IMR-90 (cell line): ENCODE measurements at regions not wholly inside any gene's neighbourhood (a gene's known extent, or its start where the extent isn't known, plus 50 kb on each side); places are given as distances from the start of the nearest gene placed in this dataset.

Source experiments
- BHLHE40 ChIP-seq: fragments of 150-350 bp; IDR thresholded peaks from 2 replicates; pipeline ENCODE4 v1.6.1; 2016; ENCODE audit warnings: mild to moderate bottlenecking, low read depth, low read length
- CEBPB ChIP-seq: IDR thresholded peaks from 2 replicates; pipeline ENCODE4 v1.6.1; 2012; ENCODE audit warnings: low read depth, low read length, improper control_type of control experiment
- CHD1 ChIP-seq: IDR thresholded peaks from 2 replicates; pipeline ENCODE4 v1.6.1; 2012; ENCODE audit warnings: low read depth, low read length, improper control_type of control experiment
- MAFK ChIP-seq: IDR thresholded peaks from 2 replicates; pipeline ENCODE4 v1.6.1; 2012; ENCODE audit warnings: low read depth, low read length, improper control_type of control experiment
- MAZ ChIP-seq: IDR thresholded peaks from 2 replicates; pipeline ENCODE4 v1.6.1; 2012; ENCODE audit warnings: low read depth, mild to moderate bottlenecking, low read length, improper control_type of control experiment, moderate library complexity, borderline replicate concordance
- MXI1 ChIP-seq: IDR thresholded peaks from 2 replicates; pipeline ENCODE4 v1.6.1; 2012; ENCODE audit warnings: low read depth, mild to moderate bottlenecking, low read length, moderate library complexity, borderline replicate concordance
- POLR2A ChIP-seq: IDR thresholded peaks from 2 replicates; pipeline ENCODE4 v1.6.1; 2012; ENCODE audit warnings: mild to moderate bottlenecking, low read depth, low read length
- RAD21 ChIP-seq: IDR thresholded peaks from 2 replicates; pipeline ENCODE4 v1.6.1; 2012; ENCODE audit warnings: low read length, improper control_type of control experiment
- RCOR1 ChIP-seq: IDR thresholded peaks from 2 replicates; pipeline ENCODE4 v1.6.1; 2012; ENCODE audit warnings: mild to moderate bottlenecking, low read length, improper control_type of control experiment; ENCODE audit not compliant: insufficient replicate concordance
- RFX5 ChIP-seq: IDR thresholded peaks from 2 replicates; pipeline ENCODE4 v1.8.0; 2012; ENCODE audit warnings: low read depth, mild to moderate bottlenecking, low read length, moderate library complexity
- SMC3 ChIP-seq: fragments of 150-350 bp; IDR thresholded peaks from 2 replicates; pipeline ENCODE4 v1.6.1; 2016; ENCODE audit warnings: low read depth, mild to moderate bottlenecking, antibody characterized with exemption, low read length, moderate library complexity
- TF ChIP-seq, protein P1 (sequence below): conservative IDR thresholded peaks from 2 replicates; pipeline ENCODE4 v1.5.1; 2012; ENCODE audit warnings: mild to moderate bottlenecking, low read depth, low read length, improper control_type of control experiment
- TF ChIP-seq, protein P2 (sequence below): fragments of 150-350 bp; IDR thresholded peaks from 2 replicates; pipeline ENCODE4 v1.6.1; 2016; ENCODE audit warnings: low read depth, mild to moderate bottlenecking, low read length, moderate library complexity, borderline replicate concordance
- TF ChIP-seq, protein P3 (sequence below): fragments of 150-350 bp; IDR thresholded peaks from 2 replicates; pipeline ENCODE4 v1.6.1; 2017; ENCODE audit warnings: mild to moderate bottlenecking, antibody characterized with exemption, low read length, low read depth

DNA sequence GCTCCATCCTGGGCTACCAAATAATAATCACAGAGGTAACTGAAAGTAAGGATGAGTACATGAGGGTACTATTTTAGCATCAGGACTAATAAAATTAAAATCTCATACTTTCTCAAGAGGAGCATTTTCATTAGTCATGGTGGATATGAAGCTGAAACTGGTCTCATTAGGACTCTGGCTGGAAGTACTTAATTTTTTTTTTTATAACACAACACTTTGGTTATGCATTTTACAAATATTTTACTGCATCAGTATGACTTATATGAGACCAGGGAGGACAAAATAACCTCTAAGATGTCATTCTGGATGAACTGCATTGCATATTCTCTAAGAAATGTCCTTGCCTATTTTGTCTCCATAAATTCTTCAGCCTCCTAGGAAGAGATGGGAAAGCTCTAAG is 290.9 kb downstream of the HLX start:
- TF ChIP-seq MXI1 (no peak), MAFK (no peak), MAZ (no peak), RAD21 (no peak), POLR2A (no peak), CHD1 (no peak), BHLHE40 (no peak), CEBPB (no peak), SMC3 (no peak), RFX5 (no peak), RCOR1 (no peak)
- TF ChIP-seq, protein P1, sequence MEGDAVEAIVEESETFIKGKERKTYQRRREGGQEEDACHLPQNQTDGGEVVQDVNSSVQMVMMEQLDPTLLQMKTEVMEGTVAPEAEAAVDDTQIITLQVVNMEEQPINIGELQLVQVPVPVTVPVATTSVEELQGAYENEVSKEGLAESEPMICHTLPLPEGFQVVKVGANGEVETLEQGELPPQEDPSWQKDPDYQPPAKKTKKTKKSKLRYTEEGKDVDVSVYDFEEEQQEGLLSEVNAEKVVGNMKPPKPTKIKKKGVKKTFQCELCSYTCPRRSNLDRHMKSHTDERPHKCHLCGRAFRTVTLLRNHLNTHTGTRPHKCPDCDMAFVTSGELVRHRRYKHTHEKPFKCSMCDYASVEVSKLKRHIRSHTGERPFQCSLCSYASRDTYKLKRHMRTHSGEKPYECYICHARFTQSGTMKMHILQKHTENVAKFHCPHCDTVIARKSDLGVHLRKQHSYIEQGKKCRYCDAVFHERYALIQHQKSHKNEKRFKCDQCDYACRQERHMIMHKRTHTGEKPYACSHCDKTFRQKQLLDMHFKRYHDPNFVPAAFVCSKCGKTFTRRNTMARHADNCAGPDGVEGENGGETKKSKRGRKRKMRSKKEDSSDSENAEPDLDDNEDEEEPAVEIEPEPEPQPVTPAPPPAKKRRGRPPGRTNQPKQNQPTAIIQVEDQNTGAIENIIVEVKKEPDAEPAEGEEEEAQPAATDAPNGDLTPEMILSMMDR: no peak
- TF ChIP-seq, protein P2, sequence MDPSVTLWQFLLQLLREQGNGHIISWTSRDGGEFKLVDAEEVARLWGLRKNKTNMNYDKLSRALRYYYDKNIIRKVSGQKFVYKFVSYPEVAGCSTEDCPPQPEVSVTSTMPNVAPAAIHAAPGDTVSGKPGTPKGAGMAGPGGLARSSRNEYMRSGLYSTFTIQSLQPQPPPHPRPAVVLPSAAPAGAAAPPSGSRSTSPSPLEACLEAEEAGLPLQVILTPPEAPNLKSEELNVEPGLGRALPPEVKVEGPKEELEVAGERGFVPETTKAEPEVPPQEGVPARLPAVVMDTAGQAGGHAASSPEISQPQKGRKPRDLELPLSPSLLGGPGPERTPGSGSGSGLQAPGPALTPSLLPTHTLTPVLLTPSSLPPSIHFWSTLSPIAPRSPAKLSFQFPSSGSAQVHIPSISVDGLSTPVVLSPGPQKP: no peak
- TF ChIP-seq, protein P3, sequence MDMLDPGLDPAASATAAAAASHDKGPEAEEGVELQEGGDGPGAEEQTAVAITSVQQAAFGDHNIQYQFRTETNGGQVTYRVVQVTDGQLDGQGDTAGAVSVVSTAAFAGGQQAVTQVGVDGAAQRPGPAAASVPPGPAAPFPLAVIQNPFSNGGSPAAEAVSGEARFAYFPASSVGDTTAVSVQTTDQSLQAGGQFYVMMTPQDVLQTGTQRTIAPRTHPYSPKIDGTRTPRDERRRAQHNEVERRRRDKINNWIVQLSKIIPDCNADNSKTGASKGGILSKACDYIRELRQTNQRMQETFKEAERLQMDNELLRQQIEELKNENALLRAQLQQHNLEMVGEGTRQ: no peak
